ENCODE measurements at regions not wholly inside any gene's neighbourhood (a gene's known extent, or its start where the extent isn't known, plus 50 kb on each side); places are given as distances from the start of the nearest gene placed in this dataset.
"Not testable (repeated sequence)": the region's sequence is repeated elsewhere in the genome, so short reads cannot be mapped to it uniquely, and the experiment has no call there.

DNA sequence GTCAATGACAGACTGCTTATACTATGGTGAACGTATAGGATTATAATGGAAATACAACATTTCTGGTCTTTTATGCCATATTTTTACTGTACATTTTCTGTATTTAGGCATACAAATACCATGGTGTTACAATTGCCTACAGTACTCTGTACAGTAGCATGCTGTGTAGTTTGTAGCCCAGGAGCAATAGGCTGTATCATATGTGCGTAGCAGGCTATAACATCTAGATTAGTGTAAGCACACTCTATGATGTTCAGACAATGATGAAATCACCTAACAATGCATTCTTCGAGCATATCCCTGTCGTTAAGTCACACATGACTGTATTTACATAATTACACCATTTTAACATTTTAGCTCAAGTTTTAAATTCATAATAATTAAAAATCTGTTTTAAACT is 556.6 kb upstream of the ZNF804A start:
- no peak overlapping the region for H3K9ac ChIP-seq (ENCODE audit: low read length)
- no peaks in the 10 kb centered on the region for H3K36me3 ChIP-seq (ENCODE audit: insufficient read depth, low read length)
- H3K9me3 ChIP-seq (ENCODE audit: low read length) = no peaks in the 10 kb centered on the region
- DNase-seq = no peak
- no peaks in the 10 kb centered on the region for H4K20me1 ChIP-seq (ENCODE audit: insufficient read depth, low read depth, low read length)
- H3K79me2 ChIP-seq (ENCODE audit: low read length) = no peaks in the 10 kb centered on the region
- H3K4me1 ChIP-seq (ENCODE audit: low read length) = no peaks in the 10 kb centered on the region
- no peak overlapping the region for H2AFZ ChIP-seq (ENCODE audit: low read length)
- no peaks in the 10 kb centered on the region for H3K9me2 ChIP-seq (replicated peaks; ENCODE audit: insufficient read depth, low read length)
- no peak overlapping the region for H3K27ac ChIP-seq (ENCODE audit: low read length)
- no peaks in the 10 kb centered on the region for H3K27me3 ChIP-seq (ENCODE audit: low read length)
- no peak overlapping the region for H3K4me2 ChIP-seq (ENCODE audit: low read depth, low read length, poor library complexity, severe bottlenecking)
- no peak overlapping the region for H3K4me3 ChIP-seq (ENCODE audit: low read length)

DNA sequence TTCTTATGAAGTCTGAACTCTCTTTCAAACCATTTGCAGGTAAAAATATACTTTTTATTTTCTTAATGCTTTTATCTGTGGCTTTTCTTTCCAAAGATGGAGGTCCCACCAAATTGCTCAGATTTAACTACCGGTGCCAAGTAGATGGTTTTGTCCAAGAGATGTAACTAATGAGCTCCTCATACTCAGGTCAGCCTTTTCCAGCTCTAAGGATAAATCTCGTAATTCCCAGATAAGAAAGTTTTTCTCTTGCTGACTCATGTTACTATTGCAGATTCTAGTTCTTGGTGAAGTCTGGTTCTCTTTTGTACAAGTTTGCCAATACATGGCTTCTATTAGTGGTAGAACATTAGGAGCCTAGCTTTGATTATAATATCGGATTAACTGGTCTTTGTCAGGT is 550.8 kb upstream of the ZNF804A start:
- no peak overlapping the region for H2AFZ ChIP-seq (ENCODE audit: low read length)
- no peaks in the 10 kb centered on the region for H3K4me1 ChIP-seq (ENCODE audit: low read length)
- H3K4me2 ChIP-seq (ENCODE audit: low read depth, low read length, poor library complexity, severe bottlenecking) = no peak overlapping the region
- no peak overlapping the region for H3K9ac ChIP-seq (ENCODE audit: low read length)
- H3K79me2 ChIP-seq (ENCODE audit: low read length) = no peaks in the 10 kb centered on the region
- no peaks in the 10 kb centered on the region for H3K9me2 ChIP-seq (replicated peaks; ENCODE audit: insufficient read depth, low read length)
- no peaks in the 10 kb centered on the region for H3K27me3 ChIP-seq (ENCODE audit: low read length)
- H3K27ac ChIP-seq (ENCODE audit: low read length) = no peak overlapping the region
- no peaks in the 10 kb centered on the region for H3K36me3 ChIP-seq (ENCODE audit: insufficient read depth, low read length)
- no peaks in the 10 kb centered on the region for H3K9me3 ChIP-seq (ENCODE audit: low read length)
- no peak for DNase-seq
- H4K20me1 ChIP-seq (ENCODE audit: insufficient read depth, low read depth, low read length) = no peaks in the 10 kb centered on the region
- H3K4me3 ChIP-seq (ENCODE audit: low read length) = no peak overlapping the region

DNA sequence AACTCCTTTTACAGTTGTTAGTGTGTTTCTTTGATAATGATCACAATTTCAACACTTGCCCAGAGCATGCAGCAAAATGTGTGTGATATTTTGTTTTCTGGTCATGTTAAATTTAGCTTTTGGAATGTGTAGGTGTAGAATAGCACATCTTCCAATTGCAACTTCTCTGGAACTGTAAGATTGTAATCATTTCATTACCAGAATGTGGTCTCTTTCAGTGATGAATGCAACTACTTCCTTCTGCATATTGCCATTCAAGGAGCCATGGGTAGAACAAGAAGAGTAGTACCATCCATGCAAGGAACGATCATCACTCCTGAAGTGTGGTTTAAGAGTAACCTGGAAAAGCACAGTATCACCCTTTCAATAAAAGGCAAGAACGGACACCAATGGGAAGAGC is 548.8 kb upstream of the ZNF804A start:
- Histone ChIP-seq H3K9ac (ENCODE audit: low read length) (no peak overlapping the region), H3K9me3 (ENCODE audit: low read length) (no peaks in the 10 kb centered on the region), H2AFZ (ENCODE audit: low read length) (no peak overlapping the region), H3K4me1 (ENCODE audit: low read length) (no peaks in the 10 kb centered on the region), H3K27ac (ENCODE audit: low read length) (no peak overlapping the region), H3K4me3 (ENCODE audit: low read length) (no peak overlapping the region), H3K79me2 (ENCODE audit: low read length) (no peaks in the 10 kb centered on the region), H3K27me3 (ENCODE audit: low read length) (no peaks in the 10 kb centered on the region), H3K36me3 (ENCODE audit: insufficient read depth, low read length) (no peaks in the 10 kb centered on the region), H3K4me2 (ENCODE audit: low read depth, low read length, poor library complexity, severe bottlenecking) (no peak overlapping the region), H3K9me2 (replicated peaks; ENCODE audit: insufficient read depth, low read length) (no peaks in the 10 kb centered on the region), H4K20me1 (ENCODE audit: insufficient read depth, low read depth, low read length) (no peaks in the 10 kb centered on the region)
- no peak for DNase-seq

DNA sequence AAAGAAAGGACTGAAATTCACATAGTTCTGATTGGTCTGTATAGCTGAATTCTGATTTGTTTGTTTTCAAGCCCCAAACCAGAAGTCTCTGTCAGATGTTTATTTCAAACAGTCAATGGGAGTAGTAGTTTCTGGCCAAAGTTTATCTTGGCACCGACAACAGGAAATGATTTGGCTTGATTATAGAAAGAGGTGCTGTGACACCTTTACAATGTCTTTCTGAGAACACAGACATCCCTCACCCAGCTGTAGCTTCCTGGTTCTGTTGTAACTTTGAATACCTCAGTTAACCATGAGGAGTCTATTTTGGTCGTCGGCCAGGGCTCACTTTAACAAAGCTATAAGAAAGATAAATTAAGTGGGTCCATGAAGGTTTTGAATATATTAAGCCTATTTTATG is 545.0 kb upstream of the ZNF804A start:
- no peaks in the 10 kb centered on the region for H4K20me1 ChIP-seq (ENCODE audit: insufficient read depth, low read depth, low read length)
- no peaks in the 10 kb centered on the region for H3K9me3 ChIP-seq (ENCODE audit: low read length)
- H3K79me2 ChIP-seq (ENCODE audit: low read length) = no peaks in the 10 kb centered on the region
- H3K27ac ChIP-seq (ENCODE audit: low read length) = no peak overlapping the region
- H3K4me1 ChIP-seq (ENCODE audit: low read length) = no peaks in the 10 kb centered on the region
- no peak overlapping the region for H3K9ac ChIP-seq (ENCODE audit: low read length)
- no peaks in the 10 kb centered on the region for H3K9me2 ChIP-seq (replicated peaks; ENCODE audit: insufficient read depth, low read length)
- no peak overlapping the region for H3K4me2 ChIP-seq (ENCODE audit: low read depth, low read length, poor library complexity, severe bottlenecking)
- no peak overlapping the region for H3K4me3 ChIP-seq (ENCODE audit: low read length)
- H3K27me3 ChIP-seq (ENCODE audit: low read length) = no peaks in the 10 kb centered on the region
- H3K36me3 ChIP-seq (ENCODE audit: insufficient read depth, low read length) = no peaks in the 10 kb centered on the region
- no peak for DNase-seq
- H2AFZ ChIP-seq (ENCODE audit: low read length) = no peak overlapping the region

DNA sequence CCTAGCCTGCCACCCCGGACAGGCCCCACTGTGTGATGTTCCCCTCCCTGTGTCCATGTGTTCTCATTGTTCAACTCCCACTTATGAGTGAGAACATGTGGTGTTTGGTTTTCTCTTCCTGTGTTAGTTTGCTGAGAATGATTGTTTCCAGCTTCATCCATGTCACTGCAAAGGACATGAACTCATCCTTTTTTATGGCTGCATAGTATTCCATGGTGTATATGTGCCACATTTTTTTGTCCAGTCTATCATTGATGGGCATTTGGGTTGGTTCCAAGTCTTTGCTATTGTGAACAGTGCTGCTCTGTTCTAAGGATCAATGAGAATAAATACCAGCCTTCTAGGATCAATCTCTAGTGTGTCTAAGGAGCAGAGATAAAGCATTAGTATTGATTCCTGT is 543.9 kb upstream of the ZNF804A start:
- H3K4me3 ChIP-seq (ENCODE audit: low read length); H4K20me1 ChIP-seq (ENCODE audit: insufficient read depth, low read depth, low read length); H3K9ac ChIP-seq (ENCODE audit: low read length); H3K36me3 ChIP-seq (ENCODE audit: insufficient read depth, low read length); H3K9me3 ChIP-seq (ENCODE audit: low read length); H3K27me3 ChIP-seq (ENCODE audit: low read length); H2AFZ ChIP-seq (ENCODE audit: low read length); H3K27ac ChIP-seq (ENCODE audit: low read length); H3K4me2 ChIP-seq (ENCODE audit: low read depth, low read length, poor library complexity, severe bottlenecking); DNase-seq; H3K9me2 ChIP-seq (replicated peaks; ENCODE audit: insufficient read depth, low read length); H3K4me1 ChIP-seq (ENCODE audit: low read length); H3K79me2 ChIP-seq (ENCODE audit: low read length): not testable (repeated sequence)

DNA sequence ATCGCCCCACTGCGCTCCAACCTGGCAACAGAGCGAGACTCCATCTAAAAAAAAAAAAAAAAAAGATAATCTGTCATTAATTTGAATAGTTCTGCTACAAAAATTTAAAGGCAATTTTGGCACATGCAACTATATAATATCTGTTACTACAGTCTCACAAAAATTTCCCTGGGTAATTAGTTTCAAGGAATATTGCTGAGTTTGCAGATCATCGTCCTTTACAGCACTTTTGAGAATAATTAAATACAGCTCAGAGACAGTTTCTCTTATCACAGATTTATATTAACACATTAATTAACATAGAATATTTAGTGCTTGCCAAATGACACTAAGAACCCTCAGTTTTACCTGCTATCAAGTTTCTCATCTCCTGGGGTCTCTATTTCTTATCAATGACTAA is 540.4 kb upstream of the ZNF804A start:
- H3K79me2 ChIP-seq (ENCODE audit: low read length) = no peaks in the 10 kb centered on the region
- H3K9me3 ChIP-seq (ENCODE audit: low read length) = no peaks in the 10 kb centered on the region
- no peaks in the 10 kb centered on the region for H3K27me3 ChIP-seq (ENCODE audit: low read length)
- H3K4me2 ChIP-seq (ENCODE audit: low read depth, low read length, poor library complexity, severe bottlenecking) = no peak overlapping the region
- no peak overlapping the region for H3K27ac ChIP-seq (ENCODE audit: low read length)
- no peaks in the 10 kb centered on the region for H4K20me1 ChIP-seq (ENCODE audit: insufficient read depth, low read depth, low read length)
- no peak overlapping the region for H2AFZ ChIP-seq (ENCODE audit: low read length)
- DNase-seq = no peak
- no peaks in the 10 kb centered on the region for H3K9me2 ChIP-seq (replicated peaks; ENCODE audit: insufficient read depth, low read length)
- no peak overlapping the region for H3K9ac ChIP-seq (ENCODE audit: low read length)
- H3K36me3 ChIP-seq (ENCODE audit: insufficient read depth, low read length) = no peaks in the 10 kb centered on the region
- H3K4me3 ChIP-seq (ENCODE audit: low read length) = no peak overlapping the region
- H3K4me1 ChIP-seq (ENCODE audit: low read length) = no peaks in the 10 kb centered on the region

DNA sequence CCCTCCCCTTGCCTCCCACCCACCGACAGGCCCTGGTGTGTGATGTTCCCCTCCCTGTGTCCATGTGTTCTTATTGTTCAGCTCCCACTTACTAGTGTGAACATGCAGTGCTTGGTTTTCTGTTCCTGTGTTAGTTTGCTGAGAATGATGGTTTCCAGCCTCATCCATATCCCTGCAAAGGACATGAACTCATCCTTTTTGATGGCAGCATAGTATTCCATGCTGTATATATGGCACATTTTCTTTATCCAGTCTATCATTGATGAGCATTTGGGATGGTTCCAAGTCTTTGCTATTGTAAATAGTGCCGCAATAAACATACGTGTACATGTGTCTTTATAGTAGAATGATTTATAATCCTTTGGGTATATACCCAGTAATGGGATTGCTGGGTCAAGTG is 538.1 kb upstream of the ZNF804A start:
- H3K9ac ChIP-seq (ENCODE audit: low read length); H3K9me2 ChIP-seq (replicated peaks; ENCODE audit: insufficient read depth, low read length); H2AFZ ChIP-seq (ENCODE audit: low read length); H3K36me3 ChIP-seq (ENCODE audit: insufficient read depth, low read length); H3K4me1 ChIP-seq (ENCODE audit: low read length); H3K4me3 ChIP-seq (ENCODE audit: low read length); DNase-seq; H3K79me2 ChIP-seq (ENCODE audit: low read length); H3K9me3 ChIP-seq (ENCODE audit: low read length); H4K20me1 ChIP-seq (ENCODE audit: insufficient read depth, low read depth, low read length); H3K27me3 ChIP-seq (ENCODE audit: low read length); H3K4me2 ChIP-seq (ENCODE audit: low read depth, low read length, poor library complexity, severe bottlenecking); H3K27ac ChIP-seq (ENCODE audit: low read length): not testable (repeated sequence)

DNA sequence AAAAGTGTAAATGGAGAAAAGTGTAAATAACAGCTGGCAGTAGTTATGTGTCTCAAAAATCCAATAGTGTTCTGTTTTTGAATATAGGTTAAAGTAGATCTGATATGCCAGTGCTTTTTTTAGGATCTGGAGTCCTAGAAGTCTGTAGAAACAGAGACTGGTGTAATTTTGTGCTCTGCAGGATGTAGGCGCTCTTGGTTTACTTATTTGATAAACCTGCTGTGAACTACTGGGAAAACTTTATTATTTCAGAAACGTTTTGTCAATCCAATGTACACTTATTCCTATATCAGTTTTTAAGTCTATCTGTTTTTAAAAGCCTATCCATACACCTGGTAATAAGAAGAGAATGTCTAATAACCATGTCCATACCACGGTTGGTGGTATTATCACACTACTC is 530.8 kb upstream of the ZNF804A start:
- Histone ChIP-seq H3K27me3 (ENCODE audit: low read length) (no peaks in the 10 kb centered on the region), H3K27ac (ENCODE audit: low read length) (no peak overlapping the region), H3K4me1 (ENCODE audit: low read length) (no peaks in the 10 kb centered on the region), H3K4me2 (ENCODE audit: low read depth, low read length, poor library complexity, severe bottlenecking) (no peak overlapping the region), H4K20me1 (ENCODE audit: insufficient read depth, low read depth, low read length) (no peaks in the 10 kb centered on the region), H3K9me2 (replicated peaks; ENCODE audit: insufficient read depth, low read length) (no peaks in the 10 kb centered on the region), H3K9me3 (ENCODE audit: low read length) (no peaks in the 10 kb centered on the region), H3K4me3 (ENCODE audit: low read length) (no peak overlapping the region), H3K79me2 (ENCODE audit: low read length) (no peaks in the 10 kb centered on the region), H2AFZ (ENCODE audit: low read length) (no peak overlapping the region), H3K9ac (ENCODE audit: low read length) (no peak overlapping the region), H3K36me3 (ENCODE audit: insufficient read depth, low read length) (no peaks in the 10 kb centered on the region)
- peak; percentile 61 for DNase-seq

DNA sequence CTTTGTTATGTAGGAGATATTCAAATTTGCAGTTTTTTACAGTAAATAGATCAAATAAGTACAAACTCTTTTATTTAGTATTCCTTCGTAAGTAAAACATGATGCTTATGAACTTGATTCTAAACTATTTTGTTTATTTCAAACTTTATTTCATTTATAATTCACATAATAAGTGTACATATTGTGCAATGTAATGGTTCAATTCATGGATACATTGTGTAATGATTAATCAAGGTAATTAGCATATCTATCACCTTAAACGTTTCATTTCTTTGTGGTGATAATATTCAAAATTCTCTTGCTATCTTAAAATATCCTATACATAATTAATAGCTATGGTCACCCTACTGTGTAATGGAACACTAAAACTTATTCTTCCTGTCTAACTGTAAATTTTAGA is 525.9 kb upstream of the ZNF804A start:
- no peaks in the 10 kb centered on the region for H3K27me3 ChIP-seq (ENCODE audit: low read length)
- H2AFZ ChIP-seq (ENCODE audit: low read length) = no peak overlapping the region
- H3K79me2 ChIP-seq (ENCODE audit: low read length) = no peaks in the 10 kb centered on the region
- H4K20me1 ChIP-seq (ENCODE audit: insufficient read depth, low read depth, low read length) = no peaks in the 10 kb centered on the region
- H3K4me2 ChIP-seq (ENCODE audit: low read depth, low read length, poor library complexity, severe bottlenecking) = no peak overlapping the region
- no peaks in the 10 kb centered on the region for H3K36me3 ChIP-seq (ENCODE audit: insufficient read depth, low read length)
- no peak overlapping the region for H3K4me3 ChIP-seq (ENCODE audit: low read length)
- no peak overlapping the region for H3K9ac ChIP-seq (ENCODE audit: low read length)
- no peaks in the 10 kb centered on the region for H3K9me2 ChIP-seq (replicated peaks; ENCODE audit: insufficient read depth, low read length)
- no peaks in the 10 kb centered on the region for H3K9me3 ChIP-seq (ENCODE audit: low read length)
- DNase-seq = no peak
- no peaks in the 10 kb centered on the region for H3K4me1 ChIP-seq (ENCODE audit: low read length)
- no peak overlapping the region for H3K27ac ChIP-seq (ENCODE audit: low read length)
